Heart left ventricle (tissue), 16 donors: ENCODE measurements at regions not wholly inside any gene's neighbourhood (a gene's known extent, or its start where the extent isn't known, plus 50 kb on each side); places are given as distances from the start of the nearest gene placed in this dataset.

Experiments
- ATAC-seq, 4 donors: fragments of 200-7000 bp; cut with Tn5 transposase; one replicate each; pipeline ENCODE4 v1.9.1; 2020 to 2022; ENCODE audit warnings: moderate library complexity in 4 of 4, mild to moderate bottlenecking in 3 of 4, moderate number of reproducible peaks in 1 of 4
- DNase-seq, 5 donors: peaks; one replicate each; pipeline ENCODE4 v3.0.0-alpha.2; 2020
- H3K27ac ChIP-seq, 12 donors: fragments of 200-600 bp; sonication (generic) in 4 of 12; one replicate each; pipeline versions ENCODE4 v1.5.0 to v1.8.0; 2016 to 2022; ENCODE audit warnings: mild to moderate bottlenecking in 2 of 12
- H3K27me3 ChIP-seq, 9 donors: fragments of 200-600 bp; sonication (generic) in 2 of 9; one replicate each; pipeline versions ENCODE4 v1.5.1 to v1.8.0; 2016 to 2022; ENCODE audit warnings: mild to moderate bottlenecking in 3 of 9
- H3K36me3 ChIP-seq, 9 donors: fragments of 200-600 bp; sonication (generic) in 2 of 9; one replicate each; pipeline versions ENCODE4 v1.5.0 to v1.8.0; 2018 to 2022; ENCODE audit warnings: mild to moderate bottlenecking in 2 of 9
- H3K4me1 ChIP-seq, 12 donors: fragments of 200-600 bp; sonication (generic) in 4 of 12; one replicate each; pipeline versions ENCODE4 v1.5.0 to v1.8.0; 2016 to 2022; ENCODE audit warnings: mild to moderate bottlenecking in 3 of 12
- H3K4me3 ChIP-seq, 12 donors: fragments of 200-600 bp; sonication (generic) in 4 of 12; one replicate each; pipeline versions ENCODE4 v1.5.0 to v1.8.0; 2017 to 2022; ENCODE audit warnings: mild to moderate bottlenecking in 9 of 12, moderate library complexity in 4 of 12
- H3K9me3 ChIP-seq, 12 donors: fragments of 200-600 bp; sonication (generic) in 4 of 12; one replicate each; pipeline versions ENCODE4 v1.5.0 to v1.8.0; 2016 to 2022; ENCODE audit warnings: mild to moderate bottlenecking in 1 of 12
- CTCF ChIP-seq, 12 donors: fragments of 200-600 bp; sonication (generic) in 4 of 12; IDR thresholded peaks; one replicate each; pipeline versions ENCODE4 v1.5.0 to v1.8.0; 2018 to 2022; ENCODE audit warnings: antibody characterized with exemption in 12 of 12, mild to moderate bottlenecking in 5 of 12
- POLR2A ChIP-seq, 2 donors: fragments of 450-650 bp; IDR thresholded peaks; one replicate each; pipeline ENCODE4 v1.6.1; 2017; ENCODE audit warnings: antibody characterized with exemption in 2 of 2, mild to moderate bottlenecking in 2 of 2, moderate library complexity in 2 of 2
- WGBS, 4 donors: extraction: QIAGEN DNeasy Blood & Tissue Kit in 2 of 4; methylation state at CpG; one replicate each; pipeline versions ENCODE4 v1.1.5 to v1.1.7; 2013 to 2018; 5-methylcytosine and 5-hydroxymethylcytosine counted together
- intact Hi-C, 10 donors: fragments of 100-400 bp; cut with DNase I; formaldehyde crosslinking; loops; one replicate each; pipeline versions ENCODE4 v1.11.1 to v1.14.2; 2022
- donor health status: ischemic (EF 13 %, LVEDD 7.1; RV severe dilation, severe dysfunction).
- donor health status: healthy with polysubstance abuse.
- donor health status: DM: no; HTN: yes; CAD: no.
- donor health status: DM: no; HTN: no; CAD: no.
- donor health status: ischemic (EF 25% LVEDD 6.9; RV normal size, moderate dysfunction).
- donor health status: ischemic (EF 25% LVEDD 5.7; RV mildly dilated, moderate dysfunction).
- donor health status: healthy.
- donor health status: DM: yes; HTN: yes; CAD: no.
- donor health status: ischemic (EF 35%, LVEDD 5.7; RV mildly dilated, moderate dysfunction).
- donor health status: nonischemic (EF 11% LVEDD 7.7; RV severe dilation, severe dysfunction).
- donor health status: DM: yes; HTN: yes; CAD: no.
- donor health status: PGD.
- donor health status: ischemic (EF 29% LVEDD 5.4; RV normal size, mild dysfunction).
- donor health status: nonischemic (EF 23%, LVEDD 6.1; RV moderate dilation, normal function).

DNA sequence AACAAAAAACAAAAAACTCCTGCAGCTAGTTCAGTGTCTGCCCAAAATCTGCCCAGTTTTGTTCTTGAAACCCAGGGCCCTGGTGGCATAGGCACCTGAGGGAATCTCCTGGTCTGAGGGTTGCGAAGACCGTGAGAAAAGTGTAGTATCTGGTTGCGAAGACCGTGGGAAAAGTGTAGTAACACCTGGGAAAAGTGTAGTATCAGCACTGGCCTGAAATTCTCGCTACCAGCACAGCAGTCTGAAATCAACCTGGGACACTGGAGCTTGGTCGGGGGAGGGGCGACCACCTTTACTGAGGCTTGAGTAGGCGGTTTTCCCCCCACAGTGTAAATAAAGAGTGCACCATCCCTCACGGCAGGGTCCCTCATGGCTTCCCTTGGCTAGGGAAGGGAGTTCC is 82.5 kb upstream of the SP4 start:
- ATAC-seq (no peak), DNase-seq (no peak)
- no peaks in the 10 kb centered on the region for H3K36me3 ChIP-seq
- 76 to 78% (median 77%) methylated on average over 9 of the region's 9 CpGs for WGBS, 4 donors
- intact Hi-C loops, result no loop called here
- H3K9me3 ChIP-seq, result peaks cover 0 to 5% (median 0%) of the 10 kb centered on the region in 12 donors
- no peak overlapping the region for H3K27ac ChIP-seq
- H3K27me3 ChIP-seq, result peaks cover 0 to 4% (median 0%) of the 10 kb centered on the region in 9 donors
- no peak overlapping the region for H3K4me3 ChIP-seq
- H3K4me1 ChIP-seq, result no peaks in the 10 kb centered on the region
- TF ChIP-seq CTCF (IDR thresholded peaks at IDR 0.05) (no peak), POLR2A (IDR thresholded peaks at IDR 0.05) (no peak)

- Histone ChIP-seq H3K27ac (no peak overlapping the region), H3K27me3 (peaks cover 0 to 9% (median 0%) of the 10 kb centered on the region in 9 donors), H3K9me3 (no peaks in the 10 kb centered on the region), H3K36me3 (no peaks in the 10 kb centered on the region), H3K4me1 (no peaks in the 10 kb centered on the region), H3K4me3 (no peak overlapping the region)
- no peak for ATAC-seq
- TF ChIP-seq CTCF (IDR thresholded peaks at IDR 0.05), result no peak
- no peak for TF ChIP-seq POLR2A (IDR thresholded peaks at IDR 0.05)
- DNase-seq, result no peak
- intact Hi-C loops, result no loop called here
Observed at GRCh38 chr7:21346297-21346696, 81.6 kb upstream of the SP4 start.

DNA sequence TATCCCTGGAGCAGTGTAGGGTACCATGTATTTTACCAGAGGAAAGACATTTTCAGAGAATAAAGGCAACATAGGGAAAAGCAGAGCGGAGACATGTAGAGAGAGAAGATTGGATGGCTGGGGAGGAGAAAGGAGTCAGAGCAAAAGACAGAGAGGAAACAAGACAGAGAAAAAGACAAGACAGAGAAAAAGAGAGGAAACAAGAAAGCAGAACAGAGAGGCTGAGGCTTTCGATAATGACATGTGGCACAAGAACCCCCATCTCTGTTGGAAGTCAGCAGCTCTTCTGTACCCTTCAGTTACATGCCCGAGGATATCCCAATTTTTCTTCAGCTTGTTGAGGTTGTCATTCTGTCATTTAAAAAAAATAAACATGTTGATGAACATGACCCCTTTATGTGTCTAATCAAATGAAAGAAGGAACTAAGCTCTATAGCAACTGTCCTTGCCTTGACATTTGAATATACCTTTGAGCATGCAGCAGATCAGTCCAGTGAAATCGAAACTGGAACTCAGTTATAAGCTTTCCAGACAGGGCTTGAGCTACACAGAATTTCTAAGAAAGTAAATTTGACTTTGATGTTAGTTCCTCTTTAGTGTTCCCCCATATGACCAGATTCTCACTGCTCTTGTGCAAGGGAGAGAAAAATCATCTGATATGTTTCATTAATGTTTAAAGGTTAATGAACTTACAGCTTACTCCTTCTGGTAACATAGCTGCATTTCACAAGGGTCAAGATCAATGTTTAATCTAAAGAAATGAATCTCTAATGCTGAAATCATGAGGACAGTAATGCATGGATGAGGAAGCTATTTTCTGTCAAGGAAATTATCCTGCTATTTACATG is 75.1 kb upstream of the SP4 start:
- DNase-seq (no peak), ATAC-seq (peak in 1 of 4 donors; percentile 31)
- no peaks in the 10 kb centered on the region for H3K9me3 ChIP-seq
- TF ChIP-seq POLR2A (IDR thresholded peaks at IDR 0.05) (no peak), CTCF (IDR thresholded peaks at IDR 0.05) (no peak)
- H3K36me3 ChIP-seq, result no peaks in the 10 kb centered on the region
- H3K27ac ChIP-seq, result peak overlapping the region in 1 of 12 donors; percentile 88
- intact Hi-C loops, result no loop called here
- peaks cover 0 to 52% (median 0%) of the 10 kb centered on the region in 12 donors for H3K4me1 ChIP-seq
- H3K27me3 ChIP-seq, result peaks cover 0 to 5% (median 0%) of the 10 kb centered on the region in 9 donors
- WGBS, 4 donors, result 59 to 74% (median 68%) methylated on average over 4 of the region's 4 CpGs
- peak overlapping the region in 1 of 12 donors; percentile 23 for H3K4me3 ChIP-seq

DNA sequence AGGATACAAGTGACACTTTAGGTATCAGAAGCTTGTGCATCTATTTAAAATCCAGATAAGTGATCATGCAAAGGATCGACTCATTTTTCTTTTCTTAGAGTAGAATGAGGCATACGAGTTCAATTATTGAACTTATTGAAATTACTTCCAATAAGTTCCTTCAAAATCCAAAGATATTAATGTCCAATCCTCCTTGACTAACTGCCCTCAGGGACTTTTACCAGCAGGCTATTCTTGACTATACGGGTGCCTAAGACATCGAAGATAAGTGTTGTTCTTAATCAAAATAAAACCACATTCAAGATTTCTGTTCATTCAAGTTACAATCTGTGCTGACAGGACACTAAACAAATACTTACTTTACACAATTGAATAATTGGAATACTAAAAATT is 74.5 kb upstream of the SP4 start:
- DNase-seq (no peak), ATAC-seq (no peak)
- H3K9me3 ChIP-seq, result no peaks in the 10 kb centered on the region
- intact Hi-C loops, result no loop called here
- peak overlapping the region in 1 of 12 donors; percentile 88 for H3K27ac ChIP-seq
- H3K27me3 ChIP-seq, result peaks cover 0 to 5% (median 0%) of the 10 kb centered on the region in 9 donors
- WGBS, 4 donors, result 78 to 82% (median 80%) methylated on average over 4 of the region's 4 CpGs
- H3K36me3 ChIP-seq, result no peaks in the 10 kb centered on the region
- H3K4me1 ChIP-seq, result peaks cover 0 to 58% (median 0%) of the 10 kb centered on the region in 12 donors
- TF ChIP-seq POLR2A (IDR thresholded peaks at IDR 0.05), result no peak
- no peak overlapping the region for H3K4me3 ChIP-seq
